NCI-H1694 (cell line): ENCODE measurements at regions not wholly inside any gene's neighbourhood (a gene's known extent, or its start where the extent isn't known, plus 50 kb on each side); places are given as distances from the start of the nearest gene placed in this dataset.
"Not testable (repeated sequence)": the region's sequence is repeated elsewhere in the genome, so short reads cannot be mapped to it uniquely, and the experiment has no call there.

Source experiments
- DNase-seq: peaks from one replicate; lab custom pipeline; 2025; lab: John Stamatoyannopoulos, UW

- no peak for DNase-seq
Observed at GRCh38 chr6:106746652-106747051, 117.3 kb downstream of the QRSL1 start.

DNA sequence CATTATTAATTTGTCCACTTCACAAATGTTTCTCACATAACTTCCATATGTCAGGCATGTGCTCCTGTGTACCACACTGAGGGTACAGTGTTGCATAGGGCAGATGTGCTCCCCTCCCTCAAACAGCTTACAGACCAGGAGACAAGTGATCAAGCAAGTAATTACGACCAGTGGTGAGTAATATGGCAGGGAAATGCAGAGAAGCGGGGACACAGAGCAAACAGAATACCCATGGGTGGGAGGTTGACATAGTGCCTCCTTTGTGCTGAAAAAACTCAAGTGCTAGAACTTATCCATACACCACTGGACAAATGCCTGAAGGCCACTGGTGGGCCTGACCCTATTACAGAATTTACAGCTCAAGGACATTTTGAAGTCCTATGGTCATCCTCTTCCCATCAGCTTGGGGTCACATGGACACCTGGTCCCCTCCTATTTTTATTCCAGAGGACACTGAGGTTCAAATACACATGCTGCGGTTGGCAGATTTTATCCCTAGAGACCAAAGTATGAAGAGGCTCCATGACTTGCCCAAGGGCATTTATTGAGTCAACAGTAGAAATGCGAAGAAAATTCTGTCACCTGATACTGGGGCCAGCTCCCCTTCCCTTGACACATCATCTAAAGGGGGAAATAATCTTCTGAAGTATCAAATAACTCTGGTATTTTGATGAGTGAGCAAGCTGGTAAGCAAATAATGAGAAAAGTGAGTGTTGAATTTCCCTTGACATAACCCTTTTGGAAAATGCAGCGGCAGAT lies 116.6 kb downstream of the QRSL1 start:
- DNase-seq: no peak

GRCh38 chr6:106745197-106745770 lies 115.9 kb downstream of the QRSL1 start:
- DNase-seq: no peak

DNA sequence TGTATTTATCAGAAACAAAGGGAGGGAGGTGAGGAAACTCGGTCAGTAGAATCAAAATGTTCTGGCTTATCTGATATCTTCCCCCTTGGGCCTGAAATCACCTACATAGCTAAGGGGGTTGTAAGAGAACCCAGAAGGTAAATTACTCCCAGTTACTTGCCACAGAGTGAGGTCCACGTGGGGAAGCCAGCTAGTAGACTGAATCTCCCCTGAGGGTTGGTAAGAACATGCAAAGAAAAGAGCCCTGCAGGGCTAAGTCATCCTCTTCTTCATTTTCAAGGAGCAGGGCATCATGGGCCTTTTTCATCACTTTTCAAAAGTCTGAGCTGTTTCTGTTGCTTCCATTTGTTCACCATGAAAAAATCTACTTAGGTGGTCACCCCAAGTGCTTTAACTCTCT lies 115.4 kb downstream of the QRSL1 start:
- no peak for DNase-seq

DNA sequence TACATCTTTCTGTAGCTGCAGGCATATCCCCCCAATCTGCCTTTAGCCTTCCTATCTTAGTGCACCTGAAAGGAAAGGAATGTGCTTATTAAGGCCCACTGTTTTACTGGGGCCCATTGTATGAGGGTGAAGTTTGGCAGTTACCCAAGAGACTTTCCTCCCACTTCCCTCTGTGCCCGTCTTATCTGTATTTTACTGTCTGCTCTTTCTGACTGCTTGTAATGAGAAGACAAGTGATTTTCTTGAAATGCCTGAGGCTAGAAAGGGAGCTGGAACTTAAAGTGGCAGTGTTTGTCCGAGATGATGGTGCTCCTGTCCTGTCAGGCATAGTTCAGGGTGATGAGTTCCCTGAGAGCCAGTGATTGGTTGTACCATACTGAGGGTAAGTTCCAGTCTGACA lies 114.7 kb downstream of the QRSL1 start:
- not testable (repeated sequence) for DNase-seq

DNA sequence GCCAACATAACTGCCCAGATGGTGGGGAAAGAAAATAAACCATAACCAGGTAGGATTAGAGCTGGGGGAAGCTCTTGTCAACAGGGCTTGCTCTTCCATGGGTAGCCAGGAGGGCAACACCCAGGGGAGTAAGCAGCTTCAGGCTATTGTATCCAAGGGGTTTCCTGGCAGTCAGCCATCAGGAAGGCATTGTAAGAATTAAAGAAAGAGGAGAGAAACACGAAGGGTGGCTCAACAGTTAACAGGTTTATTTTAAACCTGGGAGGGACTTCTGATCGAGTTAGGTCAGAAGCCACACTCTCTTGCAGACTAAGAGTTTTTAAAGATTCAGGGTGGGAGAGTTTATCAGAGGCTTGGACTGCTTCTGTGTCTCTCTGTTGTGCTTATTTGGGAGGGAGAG lies 114.2 kb downstream of the QRSL1 start:
- DNase-seq: no peak

DNA sequence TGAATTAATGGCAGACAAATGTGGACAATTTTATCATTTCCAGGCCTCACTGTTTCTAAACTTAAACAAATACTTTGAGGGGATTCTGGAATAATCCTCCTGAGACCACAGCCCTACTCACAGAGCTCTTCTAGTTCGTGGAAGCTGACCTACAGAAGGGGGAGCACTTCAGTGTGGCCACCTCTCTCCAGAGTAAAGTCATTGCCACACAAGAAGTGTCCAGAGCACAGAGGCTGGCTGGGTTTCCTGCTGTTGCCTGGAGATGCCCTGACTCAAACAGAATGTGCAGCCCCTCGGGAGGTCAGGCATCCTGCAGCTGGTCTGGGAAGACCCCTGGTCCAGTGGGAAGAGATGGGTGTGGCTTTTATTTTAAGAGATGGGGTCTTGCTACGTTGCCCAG lies 110.9 kb downstream of the QRSL1 start:
- no peak for DNase-seq

DNA sequence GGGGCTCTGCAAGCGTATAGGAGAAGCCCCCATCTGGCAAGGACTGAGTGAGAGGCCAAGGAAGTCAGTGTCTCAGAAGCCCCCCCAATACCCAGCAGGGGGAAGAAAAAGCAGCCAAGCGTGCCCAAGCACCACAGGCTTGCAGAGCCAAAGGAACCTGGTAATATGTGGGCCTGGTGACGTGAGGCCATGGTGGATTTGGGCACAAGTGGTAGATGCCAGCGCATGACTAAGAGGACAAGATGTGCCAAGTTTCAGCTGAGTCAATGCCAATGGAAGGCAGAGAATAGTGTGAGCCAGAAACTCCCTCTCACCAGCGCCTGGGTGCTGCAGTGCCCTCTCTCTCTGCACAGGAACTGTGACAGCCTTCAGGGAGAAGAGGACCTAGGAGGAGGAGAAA lies 110.0 kb downstream of the QRSL1 start:
- no peak for DNase-seq

DNA sequence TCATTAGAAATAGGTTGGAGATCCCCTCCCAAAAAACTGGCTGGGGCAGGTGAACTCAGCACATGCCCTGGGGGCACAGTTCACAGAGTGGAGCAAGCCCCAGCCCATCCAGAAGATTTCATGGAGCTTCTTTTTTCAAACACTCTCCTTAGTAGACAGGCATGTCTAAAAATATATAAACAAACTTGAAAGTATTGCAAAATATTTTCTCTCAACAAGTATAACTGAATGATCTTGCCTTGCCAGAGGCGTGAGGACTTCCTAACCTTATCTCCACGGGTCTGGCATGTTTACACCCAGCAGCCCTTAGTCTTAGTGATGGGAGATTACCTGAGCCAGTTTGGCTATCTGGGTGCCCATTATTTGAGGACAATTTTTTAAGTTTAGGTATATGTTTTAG lies 107.1 kb downstream of the QRSL1 start:
- DNase-seq: no peak

GRCh38 chr6:106735828-106736227 lies 106.5 kb downstream of the QRSL1 start:
- DNase-seq: no peak

DNA sequence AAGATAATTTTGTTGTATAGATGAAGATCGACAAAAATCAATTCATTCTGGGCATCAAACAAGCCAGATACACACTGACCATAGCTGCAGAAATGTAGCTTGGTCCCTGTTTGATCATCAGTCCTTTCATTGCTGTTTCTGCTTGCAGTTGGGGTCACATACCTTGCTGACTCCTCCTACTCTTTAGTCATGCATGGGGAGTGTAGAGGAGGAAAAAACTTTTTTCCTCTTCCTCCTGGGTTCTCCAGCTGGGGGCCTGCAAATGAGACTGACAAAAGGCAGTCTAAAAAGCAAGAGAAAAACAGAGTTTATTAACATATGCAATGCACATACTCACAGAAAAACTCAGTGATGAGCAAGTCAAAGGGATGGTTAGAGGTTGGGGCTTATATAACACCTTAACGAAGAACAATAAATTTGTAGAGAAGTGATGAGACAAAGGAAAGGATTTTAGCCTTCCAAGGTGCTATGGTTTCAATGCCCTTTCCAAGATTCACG lies 105.8 kb downstream of the QRSL1 start:
- DNase-seq: no peak

DNA sequence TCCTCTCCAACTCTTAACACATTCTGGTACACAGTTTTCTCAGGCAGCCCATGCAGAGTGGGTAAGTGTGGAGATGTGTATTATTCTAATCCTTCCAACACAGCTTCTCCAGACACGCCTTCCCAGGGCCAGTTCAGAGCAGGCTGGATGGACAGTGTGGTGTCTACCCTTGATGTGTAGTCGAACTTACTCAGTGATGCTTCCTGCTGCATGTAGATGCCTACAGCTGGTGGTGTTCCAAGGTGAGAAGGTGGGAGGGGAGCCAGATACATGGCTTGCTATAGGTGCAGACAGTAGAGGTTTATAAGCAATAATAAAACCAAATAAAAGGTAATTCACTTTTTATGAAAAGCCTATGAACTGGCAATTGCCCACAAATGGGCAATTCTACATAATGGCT lies 104.0 kb downstream of the QRSL1 start:
- DNase-seq: no peak

- DNase-seq: no peak
Observed at GRCh38 chr6:106732376-106732940, 103.1 kb downstream of the QRSL1 start.

GRCh38 chr6:106731843-106732160 lies 102.4 kb downstream of the QRSL1 start:
- DNase-seq: no peak

GRCh38 chr6:106731144-106731842 lies 101.9 kb downstream of the QRSL1 start:
- no peak for DNase-seq

DNA sequence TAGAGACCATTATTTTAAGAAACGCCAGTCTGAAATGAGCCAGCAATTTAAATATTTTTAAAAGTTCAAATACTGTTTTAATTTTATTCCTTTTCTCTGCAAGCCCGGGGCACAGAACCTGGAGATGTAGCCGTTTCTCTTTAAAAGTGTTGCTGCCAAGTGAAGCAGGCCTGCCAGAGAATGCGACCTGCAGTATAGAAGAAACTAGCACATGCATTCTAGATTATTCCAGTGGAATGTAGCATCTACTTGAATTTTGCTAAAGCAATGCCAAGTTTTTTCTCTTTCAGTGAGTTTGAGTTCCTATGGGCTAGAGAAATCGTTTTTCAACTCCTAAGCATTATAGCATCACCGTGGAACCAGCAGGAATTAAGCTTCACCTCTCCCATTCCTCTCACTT lies 101.3 kb downstream of the QRSL1 start:
- DNase-seq: no peak

DNA sequence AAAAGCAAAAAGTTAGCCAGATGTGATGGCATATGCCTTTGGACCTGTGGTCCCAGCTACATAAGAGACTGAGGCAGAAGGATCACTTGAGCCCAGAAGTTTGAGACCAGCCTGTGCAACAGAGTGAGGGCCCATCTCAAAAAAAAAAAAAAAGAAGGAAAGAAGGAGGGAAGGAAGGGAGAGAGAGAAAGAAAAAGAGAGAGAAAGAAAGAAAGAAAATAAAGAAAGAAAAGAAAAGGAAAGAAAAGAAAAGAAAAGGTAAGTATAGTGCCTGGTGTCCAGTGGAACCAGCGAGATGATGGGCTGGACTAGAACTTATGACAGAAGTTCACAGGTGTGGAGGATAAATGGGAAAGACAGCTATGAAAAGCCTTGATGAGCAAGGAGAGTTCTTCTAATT lies 100.9 kb downstream of the QRSL1 start:
- DNase-seq: no peak

- DNase-seq: no peak
Observed at GRCh38 chr6:106729841-106730240, 100.5 kb downstream of the QRSL1 start.

DNA sequence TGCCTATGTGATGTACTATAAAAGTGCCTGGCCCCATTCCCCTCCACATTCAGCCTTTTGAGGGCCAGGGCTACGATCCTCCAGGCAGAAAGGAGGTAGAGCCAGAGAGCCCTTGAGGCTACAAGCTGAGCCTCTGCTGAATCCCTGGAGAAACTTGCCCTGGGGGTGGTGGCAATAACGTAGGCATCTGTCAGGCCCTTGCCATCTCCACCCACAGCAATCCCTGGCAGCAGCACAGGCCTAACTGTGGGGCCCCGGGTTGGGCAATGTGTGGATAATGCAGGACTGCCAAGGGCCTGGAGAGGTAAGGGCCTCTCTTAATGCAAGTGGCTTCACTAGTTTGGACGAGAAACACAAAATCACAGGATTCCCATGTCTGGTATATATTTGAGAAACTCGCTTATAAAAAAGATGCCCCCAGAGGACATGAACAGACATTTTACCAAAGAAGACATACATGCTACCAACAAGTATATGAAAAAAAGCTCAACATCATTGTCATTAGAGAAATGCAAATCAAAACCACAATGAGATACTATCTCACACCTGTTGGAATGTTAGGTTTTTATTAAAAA lies 99.0 kb downstream of the QRSL1 start:
- DNase-seq: no peak

DNA sequence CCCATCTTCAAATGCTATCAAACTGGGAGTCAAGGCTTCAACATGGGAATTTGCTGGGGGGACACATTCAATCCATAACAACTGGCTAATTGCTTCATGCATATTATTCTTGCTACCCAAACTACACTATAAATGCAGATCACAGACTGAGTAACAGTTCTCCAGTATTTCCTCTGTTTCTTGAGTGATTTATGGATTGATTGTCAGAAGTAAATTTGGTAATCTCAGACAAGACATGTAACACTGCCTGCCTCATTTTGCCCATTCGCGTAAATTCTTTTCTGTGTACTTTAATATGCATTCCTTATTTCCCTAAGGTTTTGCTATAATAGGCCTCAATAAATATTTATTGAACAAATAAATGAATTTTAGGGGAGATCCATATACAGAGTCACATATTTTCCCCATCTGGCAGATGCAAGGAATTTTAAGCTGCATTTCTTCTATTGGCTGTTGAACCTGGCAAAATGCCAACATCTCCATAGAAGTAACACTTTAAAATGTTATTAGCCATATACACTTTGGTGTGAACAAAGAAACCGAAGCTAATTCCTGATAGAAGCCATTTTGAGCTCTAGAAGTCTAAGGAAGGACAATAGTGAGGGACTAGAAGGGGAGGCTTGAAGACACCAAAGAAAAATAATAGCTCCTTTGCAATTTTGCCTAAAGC lies 98.2 kb downstream of the QRSL1 start:
- no peak for DNase-seq

DNA sequence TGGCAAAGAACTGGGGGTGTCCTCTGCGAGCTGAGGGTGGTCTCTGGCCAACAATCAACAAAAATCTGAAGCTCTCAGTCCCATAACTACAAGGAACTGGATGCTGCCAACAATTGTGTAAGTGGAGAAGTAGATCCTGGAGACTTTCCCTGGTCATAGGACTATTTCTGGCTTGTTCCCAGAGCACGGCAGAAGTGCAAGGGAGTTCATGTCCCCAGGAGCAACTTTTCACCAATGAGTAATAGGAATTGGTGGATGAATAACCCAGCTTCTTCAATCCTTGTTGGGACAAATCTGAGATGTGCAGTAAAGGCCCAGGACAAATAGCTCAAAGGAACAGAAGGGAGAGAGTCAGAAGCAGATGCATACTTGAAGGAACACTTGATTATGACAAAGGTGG lies 95.5 kb downstream of the QRSL1 start:
- DNase-seq: no peak

GRCh38 chr6:106724337-106724736 lies 95.0 kb downstream of the QRSL1 start:
- DNase-seq: no peak
